ENCODE measurements at regions not wholly inside any gene's neighbourhood (a gene's known extent, or its start where the extent isn't known, plus 50 kb on each side); places are given as distances from the start of the nearest gene placed in this dataset.

- Histone ChIP-seq H3K4me2 (ENCODE audit: low read length) (no peak overlapping the region), H3K4me1 (ENCODE audit: low read length) (peaks cover 31% of the 10 kb centered on the region), H4K20me1 (ENCODE audit: insufficient read depth, low read length) (no peaks in the 10 kb centered on the region), H3K27ac (ENCODE audit: low read length) (no peak overlapping the region), H3K9ac (ENCODE audit: low read length) (no peak overlapping the region), H3K79me2 (ENCODE audit: low read length) (no peaks in the 10 kb centered on the region), H3K27me3 (ENCODE audit: low read depth, low read length) (no peaks in the 10 kb centered on the region), H2AFZ (ENCODE audit: low read depth, low read length) (no peak overlapping the region), H3K9me3 (ENCODE audit: insufficient read depth, low read length) (no peaks in the 10 kb centered on the region), H3K36me3 (replicated peaks; ENCODE audit: low read depth, low read length) (no peaks in the 10 kb centered on the region), H3K4me3 (ENCODE audit: low read length) (no peak overlapping the region)
- TF ChIP-seq EZH2phosphoT487 (IDR thresholded peaks at IDR 0.05; ENCODE audit: low read depth) (no peak), CTCF (IDR thresholded peaks at IDR 0.05; ENCODE audit: low read depth, low read length) (no peak)
Observed at GRCh38 chr2:41784496-41784895, 263.3 kb upstream of the PKDCC start.

GRCh38 chr2:41785251-41786022, 262.4 kb upstream of the PKDCC start:
- H3K9me3 ChIP-seq (ENCODE audit: insufficient read depth, low read length), result no peaks in the 10 kb centered on the region
- no peak overlapping the region for H3K4me3 ChIP-seq (ENCODE audit: low read length)
- H3K4me2 ChIP-seq (ENCODE audit: low read length), result no peak overlapping the region
- no peak overlapping the region for H3K9ac ChIP-seq (ENCODE audit: low read length)
- TF ChIP-seq CTCF (IDR thresholded peaks at IDR 0.05; ENCODE audit: low read depth, low read length) (no peak), EZH2phosphoT487 (IDR thresholded peaks at IDR 0.05; ENCODE audit: low read depth) (no peak)
- peaks cover 22% of the 10 kb centered on the region for H3K4me1 ChIP-seq (ENCODE audit: low read length)
- H3K36me3 ChIP-seq (replicated peaks; ENCODE audit: low read depth, low read length), result no peaks in the 10 kb centered on the region
- no peaks in the 10 kb centered on the region for H3K79me2 ChIP-seq (ENCODE audit: low read length)
- H3K27me3 ChIP-seq (ENCODE audit: low read depth, low read length), result no peaks in the 10 kb centered on the region
- no peaks in the 10 kb centered on the region for H4K20me1 ChIP-seq (ENCODE audit: insufficient read depth, low read length)
- no peak overlapping the region for H2AFZ ChIP-seq (ENCODE audit: low read depth, low read length)
- no peak overlapping the region for H3K27ac ChIP-seq (ENCODE audit: low read length)

GRCh38 chr2:41791523-41791922, 256.3 kb upstream of the PKDCC start:
- no peak overlapping the region for H3K4me3 ChIP-seq (ENCODE audit: low read length)
- no peak overlapping the region for H3K9ac ChIP-seq (ENCODE audit: low read length)
- no peaks in the 10 kb centered on the region for H3K36me3 ChIP-seq (replicated peaks; ENCODE audit: low read depth, low read length)
- peak overlapping the region; percentile 21; the same call in 1 of the 2 replicates for H3K4me2 ChIP-seq (ENCODE audit: low read length)
- no peaks in the 10 kb centered on the region for H3K27me3 ChIP-seq (ENCODE audit: low read depth, low read length)
- peaks cover 6% of the 10 kb centered on the region for H3K4me1 ChIP-seq (ENCODE audit: low read length)
- peaks cover 7% of the 10 kb centered on the region; the same call in 1 of the 2 replicates for H4K20me1 ChIP-seq (ENCODE audit: insufficient read depth, low read length)
- no peak overlapping the region for H3K27ac ChIP-seq (ENCODE audit: low read length)
- TF ChIP-seq CTCF (IDR thresholded peaks at IDR 0.05; ENCODE audit: low read depth, low read length) (no peak), EZH2phosphoT487 (IDR thresholded peaks at IDR 0.05; ENCODE audit: low read depth) (no peak)
- H3K9me3 ChIP-seq (ENCODE audit: insufficient read depth, low read length), result no peaks in the 10 kb centered on the region
- H3K79me2 ChIP-seq (ENCODE audit: low read length), result no peaks in the 10 kb centered on the region
- no peak overlapping the region for H2AFZ ChIP-seq (ENCODE audit: low read depth, low read length)

GRCh38 chr2:41803361-41803760, 244.5 kb upstream of the PKDCC start:
- H3K79me2 ChIP-seq (ENCODE audit: low read length), result no peaks in the 10 kb centered on the region
- H3K4me2 ChIP-seq (ENCODE audit: low read length), result no peak overlapping the region
- peaks cover 10% of the 10 kb centered on the region; the same call in 1 of the 2 replicates for H3K27me3 ChIP-seq (ENCODE audit: low read depth, low read length)
- H3K27ac ChIP-seq (ENCODE audit: low read length), result no peak overlapping the region
- H3K9ac ChIP-seq (ENCODE audit: low read length), result no peak overlapping the region
- H3K4me3 ChIP-seq (ENCODE audit: low read length), result no peak overlapping the region
- H3K9me3 ChIP-seq (ENCODE audit: insufficient read depth, low read length), result 0 out of 2 replicates have a peak, but pooled peaks cover 4% of the 10 kb centered on the region
- H4K20me1 ChIP-seq (ENCODE audit: insufficient read depth, low read length), result no peaks in the 10 kb centered on the region
- no peaks in the 10 kb centered on the region for H3K36me3 ChIP-seq (replicated peaks; ENCODE audit: low read depth, low read length)
- TF ChIP-seq EZH2phosphoT487 (IDR thresholded peaks at IDR 0.05; ENCODE audit: low read depth) (no peak), CTCF (IDR thresholded peaks at IDR 0.05; ENCODE audit: low read depth, low read length) (no peak)
- no peak overlapping the region for H2AFZ ChIP-seq (ENCODE audit: low read depth, low read length)
- no peaks in the 10 kb centered on the region for H3K4me1 ChIP-seq (ENCODE audit: low read length)
